GM12878 (cell line): ENCODE measurements at regions not wholly inside any gene's neighbourhood (a gene's known extent, or its start where the extent isn't known, plus 50 kb on each side); places are given as distances from the start of the nearest gene placed in this dataset.

Source experiments
- MYC ChIP-seq: IDR thresholded peaks from 2 replicates; pipeline ENCODE4 v1.6.1; 2011; ENCODE audit warnings: mild to moderate bottlenecking, low read length, moderate library complexity, inconsistent platforms; ENCODE audit not compliant: insufficient read depth, insufficient replicate concordance, insufficient read length, severe bottlenecking
- POLR2A ChIP-seq: IDR thresholded peaks from 2 replicates; pipeline ENCODE4 v1.6.1; 2011; ENCODE audit warnings: low read depth, mild to moderate bottlenecking, low read length
- SUZ12 ChIP-seq: fragments of 200-600 bp; sonication (generic); IDR thresholded peaks from one replicate; pipeline ENCODE4 v1.6.1; 2018; ENCODE audit warnings: antibody characterized with exemption, mild to moderate bottlenecking; ENCODE audit not compliant: unreplicated experiment
- TARDBP ChIP-seq: IDR thresholded peaks from 2 replicates; pipeline ENCODE4 v1.6.1; 2016; ENCODE audit warnings: borderline replicate concordance
- ZNF217 ChIP-seq: fragments of 450-650 bp; IDR thresholded peaks from 2 replicates; pipeline ENCODE4 v1.6.1; 2017; ENCODE audit warnings: antibody characterized with exemption, mild to moderate bottlenecking

- TF ChIP-seq SUZ12: no peak
- TF ChIP-seq TARDBP: no peak
- no peak for TF ChIP-seq POLR2A
- no peak for TF ChIP-seq ZNF217
- TF ChIP-seq MYC: no peak
Observed at GRCh38 chr9:135369412-135369990, 110.1 kb upstream of the PPP1R26 start.
